ENCODE measurements at regions not wholly inside any gene's neighbourhood (a gene's known extent, or its start where the extent isn't known, plus 50 kb on each side); places are given as distances from the start of the nearest gene placed in this dataset.

DNA sequence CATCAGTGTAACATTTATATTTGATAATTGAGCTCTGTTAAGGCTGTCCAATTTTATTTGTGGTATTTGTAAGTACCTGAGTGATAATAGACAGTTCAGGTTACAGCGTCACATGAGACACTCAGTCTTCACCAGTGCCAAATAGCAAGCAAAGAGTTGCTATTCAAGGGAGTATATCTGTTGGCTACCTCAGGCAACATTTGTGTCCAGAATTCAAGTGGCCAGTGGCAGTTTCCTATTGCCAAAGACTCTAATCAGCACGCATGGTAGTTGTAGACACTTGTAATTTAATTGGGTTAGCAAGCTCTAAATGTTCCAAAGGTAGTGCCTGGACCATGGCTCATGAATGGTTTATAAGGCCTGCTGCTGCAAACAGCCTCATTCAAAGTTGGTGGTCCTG lies 1524.3 kb upstream of the B3GALT2 start:
- TF ChIP-seq, protein P1, sequence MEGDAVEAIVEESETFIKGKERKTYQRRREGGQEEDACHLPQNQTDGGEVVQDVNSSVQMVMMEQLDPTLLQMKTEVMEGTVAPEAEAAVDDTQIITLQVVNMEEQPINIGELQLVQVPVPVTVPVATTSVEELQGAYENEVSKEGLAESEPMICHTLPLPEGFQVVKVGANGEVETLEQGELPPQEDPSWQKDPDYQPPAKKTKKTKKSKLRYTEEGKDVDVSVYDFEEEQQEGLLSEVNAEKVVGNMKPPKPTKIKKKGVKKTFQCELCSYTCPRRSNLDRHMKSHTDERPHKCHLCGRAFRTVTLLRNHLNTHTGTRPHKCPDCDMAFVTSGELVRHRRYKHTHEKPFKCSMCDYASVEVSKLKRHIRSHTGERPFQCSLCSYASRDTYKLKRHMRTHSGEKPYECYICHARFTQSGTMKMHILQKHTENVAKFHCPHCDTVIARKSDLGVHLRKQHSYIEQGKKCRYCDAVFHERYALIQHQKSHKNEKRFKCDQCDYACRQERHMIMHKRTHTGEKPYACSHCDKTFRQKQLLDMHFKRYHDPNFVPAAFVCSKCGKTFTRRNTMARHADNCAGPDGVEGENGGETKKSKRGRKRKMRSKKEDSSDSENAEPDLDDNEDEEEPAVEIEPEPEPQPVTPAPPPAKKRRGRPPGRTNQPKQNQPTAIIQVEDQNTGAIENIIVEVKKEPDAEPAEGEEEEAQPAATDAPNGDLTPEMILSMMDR (IDR thresholded peaks at IDR 0.05), result no peak
- no peak for TF ChIP-seq POLR2A (IDR thresholded peaks at IDR 0.05)
